ENCODE measurements at regions not wholly inside any gene's neighbourhood (a gene's known extent, or its start where the extent isn't known, plus 50 kb on each side); places are given as distances from the start of the nearest gene placed in this dataset.

- no peaks in the 10 kb centered on the region for H3K36me3 ChIP-seq
- H4K20me1 ChIP-seq = no peaks in the 10 kb centered on the region
- no peak overlapping the region for H3K4me3 ChIP-seq
- H3K9ac ChIP-seq = no peak overlapping the region
- TF ChIP-seq Cebpa-rat (IDR thresholded peaks at IDR 0.05) = no peak
- H3K27me3 ChIP-seq = no peaks in the 10 kb centered on the region
- H3K4me1 ChIP-seq = no peaks in the 10 kb centered on the region
- H3K9me3 ChIP-seq (replicated peaks in 1 of 11) = peaks cover 0 to 4% (median 0%) of the 10 kb centered on the region in 11 experiments; a peak in 1 of 22 replicates
- no peak overlapping the region for H3K4me2 ChIP-seq
- H3K27ac ChIP-seq = no peak overlapping the region
These were observed 141.6 kb downstream of the ATP23 start for GRCh38 chr12:58082996-58083395.

- no peak overlapping the region for H3K27ac ChIP-seq
- H3K4me3 ChIP-seq = no peak overlapping the region
- no peak overlapping the region for H3K4me2 ChIP-seq
- peaks cover 0 to 4% (median 0%) of the 10 kb centered on the region in 11 experiments; a peak in 1 of 22 replicates for H3K9me3 ChIP-seq (replicated peaks in 1 of 11)
- no peaks in the 10 kb centered on the region for H3K27me3 ChIP-seq
- H3K36me3 ChIP-seq = no peaks in the 10 kb centered on the region
- H3K9ac ChIP-seq = no peak overlapping the region
- no peak for TF ChIP-seq Cebpa-rat (IDR thresholded peaks at IDR 0.05)
- H3K4me1 ChIP-seq = peaks cover 0 to 7% (median 0%) of the 10 kb centered on the region in 10 experiments; a peak in 1 of 20 replicates
- H4K20me1 ChIP-seq = no peaks in the 10 kb centered on the region
These were observed 144.6 kb downstream of the ATP23 start for GRCh38 chr12:58086006-58086405.

GRCh38 chr12:58086930-58087329 lies 145.6 kb downstream of the ATP23 start:
- Histone ChIP-seq H3K27ac (no peak overlapping the region), H3K4me2 (no peak overlapping the region), H4K20me1 (no peaks in the 10 kb centered on the region), H3K4me1 (peaks cover 0 to 7% (median 0%) of the 10 kb centered on the region in 10 experiments; a peak in 1 of 20 replicates), H3K9me3 (replicated peaks in 1 of 11) (peaks cover 0 to 4% (median 0%) of the 10 kb centered on the region in 11 experiments; a peak in 1 of 22 replicates), H3K9ac (no peak overlapping the region), H3K27me3 (no peaks in the 10 kb centered on the region), H3K4me3 (no peak overlapping the region), H3K36me3 (no peaks in the 10 kb centered on the region)
- TF ChIP-seq Cebpa-rat (IDR thresholded peaks at IDR 0.05) = no peak

GRCh38 chr12:58087423-58088127 lies 146.2 kb downstream of the ATP23 start:
- Histone ChIP-seq H3K4me3 (no peak overlapping the region), H3K27ac (no peak overlapping the region), H3K9me3 (replicated peaks in 1 of 11) (peaks cover 0 to 4% (median 0%) of the 10 kb centered on the region in 11 experiments; a peak in 1 of 22 replicates), H3K4me1 (peaks cover 0 to 9% (median 0%) of the 10 kb centered on the region in 10 experiments; a peak in 2 of 20 replicates), H3K4me2 (no peak overlapping the region), H4K20me1 (no peaks in the 10 kb centered on the region), H3K9ac (no peak overlapping the region), H3K36me3 (no peaks in the 10 kb centered on the region), H3K27me3 (no peaks in the 10 kb centered on the region)
- TF ChIP-seq Cebpa-rat (IDR thresholded peaks at IDR 0.05) = no peak

- peaks cover 0 to 7% (median 0%) of the 10 kb centered on the region in 11 experiments; a peak in 1 of 22 replicates for H3K9me3 ChIP-seq (replicated peaks in 1 of 11)
- no peak overlapping the region for H3K4me3 ChIP-seq
- H3K9ac ChIP-seq = no peak overlapping the region
- H3K4me1 ChIP-seq = peaks cover 0 to 13% (median 0%) of the 10 kb centered on the region in 10 experiments; a peak in 2 of 20 replicates
- H3K27me3 ChIP-seq = no peaks in the 10 kb centered on the region
- H3K4me2 ChIP-seq = no peak overlapping the region
- H3K27ac ChIP-seq = no peak overlapping the region
- no peaks in the 10 kb centered on the region for H4K20me1 ChIP-seq
- no peaks in the 10 kb centered on the region for H3K36me3 ChIP-seq
- no peak for TF ChIP-seq Cebpa-rat (IDR thresholded peaks at IDR 0.05)
These were observed 148.2 kb downstream of the ATP23 start for GRCh38 chr12:58089588-58089987.

GRCh38 chr12:58090685-58091084 lies 149.3 kb downstream of the ATP23 start:
- Histone ChIP-seq H3K9ac (no peak overlapping the region), H3K27ac (no peak overlapping the region), H3K4me1 (peaks cover 0 to 13% (median 0%) of the 10 kb centered on the region in 10 experiments; a peak in 2 of 20 replicates), H3K36me3 (no peaks in the 10 kb centered on the region), H3K9me3 (replicated peaks in 1 of 11) (peaks cover 0 to 7% (median 0%) of the 10 kb centered on the region in 11 experiments; a peak in 1 of 22 replicates), H3K27me3 (no peaks in the 10 kb centered on the region), H4K20me1 (no peaks in the 10 kb centered on the region), H3K4me3 (no peak overlapping the region), H3K4me2 (0 out of 22 replicates have a peak overlapping the region, but pooled peaks of 1 of the 11 experiments have one; percentile 2)
- TF ChIP-seq Cebpa-rat (IDR thresholded peaks at IDR 0.05) = no peak

GRCh38 chr12:58095002-58095401 lies 153.6 kb downstream of the ATP23 start:
- H3K36me3 ChIP-seq = no peaks in the 10 kb centered on the region

GRCh38 chr12:58097741-58098140 lies 156.4 kb downstream of the ATP23 start:
- Histone ChIP-seq H3K4me1 (peaks cover 0 to 4% (median 0%) of the 10 kb centered on the region in 10 experiments; a peak in 2 of 20 replicates), H4K20me1 (no peaks in the 10 kb centered on the region), H3K4me2 (no peak overlapping the region), H3K27ac (no peak overlapping the region), H3K9ac (no peak overlapping the region), H3K4me3 (no peak overlapping the region), H3K27me3 (no peaks in the 10 kb centered on the region), H3K9me3 (replicated peaks in 1 of 11) (peaks cover 0 to 22% (median 8%) of the 10 kb centered on the region in 11 experiments; a peak in 13 of 22 replicates), H3K36me3 (no peaks in the 10 kb centered on the region)
- TF ChIP-seq Cebpa-rat (IDR thresholded peaks at IDR 0.05) = no peak

More at GRCh38 chr12:58095002-58095401, 153.6 kb downstream of the ATP23 start:
- Histone ChIP-seq H3K9me3 (replicated peaks in 1 of 11) (0 out of 22 replicates have a peak, but pooled peaks cover 0 to 9% (median 0%) of the 10 kb centered on the region in 11 experiments), H3K9ac (no peak overlapping the region), H3K27ac (no peak overlapping the region), H3K4me2 (peak overlapping the region in 1 of 11 experiments; percentile 7; a peak in 1 of 22 replicates), H4K20me1 (no peaks in the 10 kb centered on the region), H3K27me3 (no peaks in the 10 kb centered on the region), H3K4me1 (peaks cover 0 to 11% (median 0%) of the 10 kb centered on the region in 10 experiments; a peak in 2 of 20 replicates), H3K4me3 (no peak overlapping the region)
- TF ChIP-seq Cebpa-rat (IDR thresholded peaks at IDR 0.05) = no peak

GRCh38 chr12:58099476-58099875 lies 158.1 kb downstream of the ATP23 start:
- Histone ChIP-seq H3K27me3 (no peaks in the 10 kb centered on the region), H3K4me2 (no peak overlapping the region), H3K9ac (no peak overlapping the region), H3K27ac (no peak overlapping the region), H3K36me3 (no peaks in the 10 kb centered on the region), H3K4me3 (no peak overlapping the region), H3K9me3 (replicated peaks in 1 of 11) (peaks cover 0 to 22% (median 8%) of the 10 kb centered on the region in 11 experiments; a peak in 13 of 22 replicates), H3K4me1 (no peaks in the 10 kb centered on the region), H4K20me1 (no peaks in the 10 kb centered on the region)
- TF ChIP-seq Cebpa-rat (IDR thresholded peaks at IDR 0.05) = no peak
